HepG2 (cell line): ENCODE measurements at regions not wholly inside any gene's neighbourhood (a gene's known extent, or its start where the extent isn't known, plus 50 kb on each side); places are given as distances from the start of the nearest gene placed in this dataset.

Experiments used
- ATF2 ChIP-seq: sonication (generic); formaldehyde crosslinking; IDR thresholded peaks from 2 replicates; pipeline ENCODE4 v1.4.0; 2020; ENCODE audit warnings: missing genetic modification reagents
- DPF2 ChIP-seq: sonication (generic); formaldehyde crosslinking; IDR thresholded peaks from 2 replicates; pipeline ENCODE4 v1.4.0; 2020; ENCODE audit warnings: mild to moderate bottlenecking, low read depth, missing genetic modification reagents, borderline replicate concordance
- GMEB1 ChIP-seq: sonication (generic); formaldehyde crosslinking; IDR thresholded peaks from 2 replicates; pipeline ENCODE4 v1.5.1; 2020; ENCODE audit warnings: missing genetic modification reagents, mild to moderate bottlenecking, borderline replicate concordance
- KAT2B ChIP-seq: fragments of 150-350 bp; IDR thresholded peaks from 2 replicates; pipeline ENCODE4 v1.6.1; 2014; ENCODE audit warnings: low read depth, low read length, borderline replicate concordance
- SNRNP70 ChIP-seq: fragments of 200-400 bp; formaldehyde crosslinking; IDR thresholded peaks from 2 replicates; pipeline ENCODE4 v1.6.1; 2017; ENCODE audit warnings: mild to moderate bottlenecking, low read depth, low read length, moderate library complexity
- SUZ12 ChIP-seq: fragments of 150-350 bp; IDR thresholded peaks from 2 replicates; pipeline ENCODE4 v1.6.1; 2014; ENCODE audit warnings: low read depth, low read length
- THAP11 ChIP-seq: IDR thresholded peaks from 2 replicates; pipeline ENCODE4 v1.6.1; 2016; ENCODE audit warnings: missing biosample characterization, missing genetic modification reagents
- ZNF124 ChIP-seq: sonication (generic); formaldehyde crosslinking; IDR thresholded peaks from 2 replicates; pipeline ENCODE4 v1.4.0; 2020; ENCODE audit warnings: missing genetic modification reagents
- ZNF138 ChIP-seq: sonication (generic); formaldehyde crosslinking; IDR thresholded peaks from 2 replicates; pipeline ENCODE4 v1.5.0; 2020; ENCODE audit warnings: mild to moderate bottlenecking, low read depth, missing genetic modification reagents
- ZNF33B ChIP-seq: sonication (generic); formaldehyde crosslinking; IDR thresholded peaks from 2 replicates; pipeline ENCODE4 v1.5.1; 2020; ENCODE audit warnings: mild to moderate bottlenecking, missing genetic modification reagents
- ZNF558 ChIP-seq: sonication (generic); formaldehyde crosslinking; IDR thresholded peaks from 2 replicates; pipeline ENCODE4 v1.9.0; 2022; ENCODE audit warnings: mild to moderate bottlenecking, missing genetic modification reagents, borderline replicate concordance
- ZSCAN30 ChIP-seq: sonication (generic); formaldehyde crosslinking; IDR thresholded peaks from 2 replicates; pipeline ENCODE4 v1.5.0; 2020; ENCODE audit warnings: mild to moderate bottlenecking, missing genetic modification reagents

- TF ChIP-seq ZNF138: no peak
- TF ChIP-seq ATF2 (CRISPR knock-in tag): no peak
- no peak for TF ChIP-seq SUZ12
- TF ChIP-seq SNRNP70: no peak
- TF ChIP-seq ZSCAN30 (CRISPR knock-in tag): no peak
- TF ChIP-seq ZNF558 (CRISPR knock-in tag): no peak
- no peak for TF ChIP-seq DPF2 (CRISPR knock-in tag)
- TF ChIP-seq THAP11: no peak
- no peak for TF ChIP-seq ZNF33B
- TF ChIP-seq GMEB1 (CRISPR knock-in tag): no peak
- TF ChIP-seq ZNF124 (CRISPR knock-in tag): no peak
- no peak for TF ChIP-seq KAT2B
Observed at GRCh38 chr4:100898844-100899243, 381.0 kb upstream of the EMCN start.
